ENCODE measurements at regions not wholly inside any gene's neighbourhood (a gene's known extent, or its start where the extent isn't known, plus 50 kb on each side); places are given as distances from the start of the nearest gene placed in this dataset.

GRCh38 chrX:22399437-22400192 is 126.9 kb downstream of the CBLL2 start:
- no peak for TF ChIP-seq CTCF (IDR thresholded peaks at IDR 0.05; ENCODE audit: extremely low read depth, insufficient read depth, missing control alignments)
- in situ Hi-C loops (cut with MboI; ENCODE audit: low pct_unique_long_range_greater_than_20kb, low sequenced_read_pairs, unreplicated experiment) = no loop called here
- no peak for DNase-seq (ENCODE audit: low spot score)

DNA sequence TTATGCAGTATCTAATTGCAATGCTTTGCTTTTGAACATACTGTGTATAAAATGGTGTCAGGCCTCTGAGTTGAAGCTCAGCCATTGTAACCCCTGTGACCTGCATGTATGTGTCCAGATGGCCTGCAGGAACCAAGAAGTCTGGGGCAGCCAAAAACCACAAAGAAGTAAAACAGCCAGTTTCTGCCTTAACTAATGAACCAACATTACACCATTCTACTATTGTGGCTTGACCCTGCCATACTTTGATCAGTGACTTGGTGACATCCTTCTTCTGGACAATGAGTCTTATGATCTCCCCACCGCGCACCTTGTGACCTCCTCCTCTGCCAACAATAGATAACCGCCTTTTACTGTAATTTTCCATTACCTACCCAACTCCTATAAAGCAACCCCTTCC is 131.6 kb downstream of the CBLL2 start:
- no peak for DNase-seq (ENCODE audit: low spot score)
- no peak for TF ChIP-seq CTCF (IDR thresholded peaks at IDR 0.05; ENCODE audit: extremely low read depth, insufficient read depth, missing control alignments)
- in situ Hi-C loops (cut with MboI; ENCODE audit: low pct_unique_long_range_greater_than_20kb, low sequenced_read_pairs, unreplicated experiment) = no loop called here

DNA sequence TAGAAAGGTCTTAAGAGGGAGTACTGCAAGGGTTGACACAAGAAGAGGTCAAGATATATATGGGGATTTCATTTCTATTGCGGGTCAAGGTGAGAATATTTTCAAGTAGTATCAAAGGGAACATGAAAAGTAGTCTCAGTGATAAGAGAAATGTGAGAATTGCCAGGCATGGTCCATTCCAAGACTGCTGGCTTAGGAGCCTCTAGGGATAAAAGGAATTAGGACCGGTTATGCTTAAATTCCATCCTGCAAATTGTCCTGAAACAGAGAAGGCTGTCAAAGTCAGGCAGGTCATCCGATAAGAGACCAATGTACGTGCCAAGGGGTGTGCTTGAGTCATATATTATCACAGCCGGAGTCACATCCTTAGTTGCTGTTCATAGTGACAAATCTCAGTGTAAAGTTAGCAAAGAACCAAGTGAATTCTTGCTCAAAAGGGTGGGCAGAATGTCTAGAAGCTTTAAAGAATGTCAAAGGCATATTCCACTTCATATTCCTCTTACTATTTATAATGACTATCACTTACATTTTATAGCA is 133.6 kb downstream of the CBLL2 start:
- no peak for DNase-seq (ENCODE audit: low spot score)
- in situ Hi-C loops (cut with MboI; ENCODE audit: low pct_unique_long_range_greater_than_20kb, low sequenced_read_pairs, unreplicated experiment) = no loop called here
- TF ChIP-seq CTCF (IDR thresholded peaks at IDR 0.05; ENCODE audit: extremely low read depth, insufficient read depth, missing control alignments) = no peak

- no peak for TF ChIP-seq CTCF (IDR thresholded peaks at IDR 0.05; ENCODE audit: extremely low read depth, insufficient read depth, missing control alignments)
- no peak for DNase-seq (ENCODE audit: low spot score)
- in situ Hi-C loops (cut with MboI; ENCODE audit: low pct_unique_long_range_greater_than_20kb, low sequenced_read_pairs, unreplicated experiment) = no loop called here
These were observed 136.7 kb downstream of the CBLL2 start for GRCh38 chrX:22409418-22409817.

DNA sequence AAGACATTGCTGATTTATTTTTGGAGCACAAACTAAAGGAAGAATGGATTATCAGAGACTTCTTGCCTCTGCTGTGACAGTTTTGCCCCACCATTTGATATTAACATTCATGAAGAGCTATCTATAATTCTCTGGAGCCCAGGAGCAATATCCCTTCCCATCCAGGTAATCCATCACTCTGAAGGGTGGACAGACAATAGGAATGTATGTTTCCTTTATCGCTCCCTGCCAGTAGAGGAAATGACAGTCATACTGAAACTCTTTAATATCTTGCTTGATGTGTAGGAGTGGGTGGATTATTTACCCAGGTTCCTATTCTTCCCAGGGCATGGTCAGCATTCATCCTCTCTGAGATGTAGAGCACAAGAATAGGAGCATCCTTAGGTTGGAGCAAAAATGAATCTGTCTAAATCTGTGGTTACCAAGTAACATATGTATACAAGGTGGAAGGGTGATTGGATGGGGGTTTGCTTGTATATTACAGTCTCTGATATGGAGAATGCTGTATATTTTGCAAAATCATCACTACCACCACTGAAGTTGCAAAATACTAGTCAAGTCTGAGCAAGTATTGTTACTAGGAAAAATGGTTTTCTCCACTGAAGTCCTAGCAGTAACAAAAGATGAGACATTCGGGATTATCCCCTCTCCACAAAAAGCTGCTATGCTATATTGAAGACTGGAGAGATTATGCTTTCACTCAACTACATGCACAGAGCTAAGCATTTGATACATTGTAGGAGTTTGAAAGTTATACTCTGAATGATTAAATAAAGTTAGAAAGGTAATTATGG is 151.6 kb downstream of the CBLL2 start:
- no peak for DNase-seq (ENCODE audit: low spot score)
- in situ Hi-C loops (cut with MboI; ENCODE audit: low pct_unique_long_range_greater_than_20kb, low sequenced_read_pairs, unreplicated experiment) = no loop called here
- TF ChIP-seq CTCF (IDR thresholded peaks at IDR 0.05; ENCODE audit: extremely low read depth, insufficient read depth, missing control alignments) = no peak

DNA sequence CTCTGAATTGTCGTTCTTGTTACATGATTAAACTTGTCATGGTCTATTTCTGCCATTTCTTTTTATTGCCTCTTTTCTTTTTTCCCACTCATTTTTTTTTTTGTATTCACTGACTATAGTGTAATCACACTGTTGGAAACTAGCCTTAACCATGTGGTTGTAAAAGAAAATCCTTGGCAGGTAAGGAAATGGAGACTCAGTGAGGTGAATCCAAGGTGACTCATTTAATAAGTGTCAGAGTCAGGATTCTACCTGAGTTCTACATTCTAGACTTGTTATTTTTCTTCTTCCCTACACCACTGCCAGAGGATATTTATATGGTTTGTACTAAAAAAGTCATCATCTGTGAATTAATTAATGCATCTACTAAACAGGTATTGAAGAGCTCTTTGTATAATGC is 152.2 kb downstream of the CBLL2 start:
- DNase-seq (ENCODE audit: low spot score) = no peak
- in situ Hi-C loops (cut with MboI; ENCODE audit: low pct_unique_long_range_greater_than_20kb, low sequenced_read_pairs, unreplicated experiment) = no loop called here
- no peak for TF ChIP-seq CTCF (IDR thresholded peaks at IDR 0.05; ENCODE audit: extremely low read depth, insufficient read depth, missing control alignments)

Measured in GM13977 (cell line).